ENCODE measurements at regions not wholly inside any gene's neighbourhood (a gene's known extent, or its start where the extent isn't known, plus 50 kb on each side); places are given as distances from the start of the nearest gene placed in this dataset.

DNA sequence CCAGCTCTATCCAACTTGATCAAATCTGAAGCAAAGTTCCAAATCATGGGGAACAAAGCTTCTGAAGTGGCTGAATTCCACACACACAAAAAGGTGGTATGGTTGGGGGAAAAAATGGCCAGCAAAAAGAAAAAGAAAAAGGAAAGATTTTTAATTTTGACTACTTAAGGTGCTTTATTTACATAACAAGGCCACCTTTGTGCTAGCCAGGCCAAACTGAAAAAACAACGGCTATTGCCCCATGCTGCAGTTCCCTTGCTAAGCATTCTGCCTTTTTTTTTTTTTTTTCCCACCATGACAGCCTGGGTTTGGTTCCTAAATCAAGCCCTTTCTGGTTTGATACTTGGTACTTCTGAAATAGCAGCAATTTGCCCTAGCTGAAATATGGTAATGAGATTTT, 66.5 kb upstream of the DAZL start:
- TF ChIP-seq, protein P1, sequence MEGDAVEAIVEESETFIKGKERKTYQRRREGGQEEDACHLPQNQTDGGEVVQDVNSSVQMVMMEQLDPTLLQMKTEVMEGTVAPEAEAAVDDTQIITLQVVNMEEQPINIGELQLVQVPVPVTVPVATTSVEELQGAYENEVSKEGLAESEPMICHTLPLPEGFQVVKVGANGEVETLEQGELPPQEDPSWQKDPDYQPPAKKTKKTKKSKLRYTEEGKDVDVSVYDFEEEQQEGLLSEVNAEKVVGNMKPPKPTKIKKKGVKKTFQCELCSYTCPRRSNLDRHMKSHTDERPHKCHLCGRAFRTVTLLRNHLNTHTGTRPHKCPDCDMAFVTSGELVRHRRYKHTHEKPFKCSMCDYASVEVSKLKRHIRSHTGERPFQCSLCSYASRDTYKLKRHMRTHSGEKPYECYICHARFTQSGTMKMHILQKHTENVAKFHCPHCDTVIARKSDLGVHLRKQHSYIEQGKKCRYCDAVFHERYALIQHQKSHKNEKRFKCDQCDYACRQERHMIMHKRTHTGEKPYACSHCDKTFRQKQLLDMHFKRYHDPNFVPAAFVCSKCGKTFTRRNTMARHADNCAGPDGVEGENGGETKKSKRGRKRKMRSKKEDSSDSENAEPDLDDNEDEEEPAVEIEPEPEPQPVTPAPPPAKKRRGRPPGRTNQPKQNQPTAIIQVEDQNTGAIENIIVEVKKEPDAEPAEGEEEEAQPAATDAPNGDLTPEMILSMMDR (IDR thresholded peaks at IDR 0.05 in 2 of 3, conservative IDR thresholded peaks at IDR 0.05 in 1 of 3; ENCODE audit: control insufficient read depth in 2 of 3, extremely low read depth in 1 of 3, insufficient read depth in 1 of 3, low read depth in 3 of 3, low read length in 3 of 3) = no peak
- TF ChIP-seq, protein P2, sequence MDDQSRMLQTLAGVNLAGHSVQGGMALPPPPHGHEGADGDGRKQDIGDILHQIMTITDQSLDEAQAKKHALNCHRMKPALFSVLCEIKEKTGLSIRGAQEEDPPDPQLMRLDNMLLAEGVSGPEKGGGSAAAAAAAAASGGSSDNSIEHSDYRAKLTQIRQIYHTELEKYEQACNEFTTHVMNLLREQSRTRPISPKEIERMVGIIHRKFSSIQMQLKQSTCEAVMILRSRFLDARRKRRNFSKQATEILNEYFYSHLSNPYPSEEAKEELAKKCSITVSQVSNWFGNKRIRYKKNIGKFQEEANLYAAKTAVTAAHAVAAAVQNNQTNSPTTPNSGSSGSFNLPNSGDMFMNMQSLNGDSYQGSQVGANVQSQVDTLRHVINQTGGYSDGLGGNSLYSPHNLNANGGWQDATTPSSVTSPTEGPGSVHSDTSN (IDR thresholded peaks at IDR 0.05; ENCODE audit: insufficient replicate concordance, low read depth, low read length) = no peak
- TF ChIP-seq, protein P3, sequence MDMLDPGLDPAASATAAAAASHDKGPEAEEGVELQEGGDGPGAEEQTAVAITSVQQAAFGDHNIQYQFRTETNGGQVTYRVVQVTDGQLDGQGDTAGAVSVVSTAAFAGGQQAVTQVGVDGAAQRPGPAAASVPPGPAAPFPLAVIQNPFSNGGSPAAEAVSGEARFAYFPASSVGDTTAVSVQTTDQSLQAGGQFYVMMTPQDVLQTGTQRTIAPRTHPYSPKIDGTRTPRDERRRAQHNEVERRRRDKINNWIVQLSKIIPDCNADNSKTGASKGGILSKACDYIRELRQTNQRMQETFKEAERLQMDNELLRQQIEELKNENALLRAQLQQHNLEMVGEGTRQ (IDR thresholded peaks at IDR 0.05; ENCODE audit: borderline replicate concordance, low read depth, low read length) = no peak
- TF ChIP-seq ATF7 (IDR thresholded peaks at IDR 0.05; ENCODE audit: low read depth) = no peak
- TF ChIP-seq MXI1 (IDR thresholded peaks at IDR 0.05; ENCODE audit: low read depth, low read length) = no peak
- TF ChIP-seq NBN (IDR thresholded peaks at IDR 0.05) = no peak
- no peak for TF ChIP-seq SIN3A (IDR thresholded peaks at IDR 0.05; ENCODE audit: low read depth, low read length)
- TF ChIP-seq, protein P4, sequence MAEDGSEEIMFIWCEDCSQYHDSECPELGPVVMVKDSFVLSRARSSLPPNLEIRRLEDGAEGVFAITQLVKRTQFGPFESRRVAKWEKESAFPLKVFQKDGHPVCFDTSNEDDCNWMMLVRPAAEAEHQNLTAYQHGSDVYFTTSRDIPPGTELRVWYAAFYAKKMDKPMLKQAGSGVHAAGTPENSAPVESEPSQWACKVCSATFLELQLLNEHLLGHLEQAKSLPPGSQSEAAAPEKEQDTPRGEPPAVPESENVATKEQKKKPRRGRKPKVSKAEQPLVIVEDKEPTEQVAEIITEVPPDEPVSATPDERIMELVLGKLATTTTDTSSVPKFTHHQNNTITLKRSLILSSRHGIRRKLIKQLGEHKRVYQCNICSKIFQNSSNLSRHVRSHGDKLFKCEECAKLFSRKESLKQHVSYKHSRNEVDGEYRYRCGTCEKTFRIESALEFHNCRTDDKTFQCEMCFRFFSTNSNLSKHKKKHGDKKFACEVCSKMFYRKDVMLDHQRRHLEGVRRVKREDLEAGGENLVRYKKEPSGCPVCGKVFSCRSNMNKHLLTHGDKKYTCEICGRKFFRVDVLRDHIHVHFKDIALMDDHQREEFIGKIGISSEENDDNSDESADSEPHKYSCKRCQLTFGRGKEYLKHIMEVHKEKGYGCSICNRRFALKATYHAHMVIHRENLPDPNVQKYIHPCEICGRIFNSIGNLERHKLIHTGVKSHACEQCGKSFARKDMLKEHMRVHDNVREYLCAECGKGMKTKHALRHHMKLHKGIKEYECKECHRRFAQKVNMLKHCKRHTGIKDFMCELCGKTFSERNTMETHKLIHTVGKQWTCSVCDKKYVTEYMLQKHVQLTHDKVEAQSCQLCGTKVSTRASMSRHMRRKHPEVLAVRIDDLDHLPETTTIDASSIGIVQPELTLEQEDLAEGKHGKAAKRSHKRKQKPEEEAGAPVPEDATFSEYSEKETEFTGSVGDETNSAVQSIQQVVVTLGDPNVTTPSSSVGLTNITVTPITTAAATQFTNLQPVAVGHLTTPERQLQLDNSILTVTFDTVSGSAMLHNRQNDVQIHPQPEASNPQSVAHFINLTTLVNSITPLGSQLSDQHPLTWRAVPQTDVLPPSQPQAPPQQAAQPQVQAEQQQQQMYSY (CRISPR knock-in tag; IDR thresholded peaks at IDR 0.05) = no peak
- TF ChIP-seq HDAC2 (IDR thresholded peaks at IDR 0.05) = no peak
- TF ChIP-seq, protein P5, sequence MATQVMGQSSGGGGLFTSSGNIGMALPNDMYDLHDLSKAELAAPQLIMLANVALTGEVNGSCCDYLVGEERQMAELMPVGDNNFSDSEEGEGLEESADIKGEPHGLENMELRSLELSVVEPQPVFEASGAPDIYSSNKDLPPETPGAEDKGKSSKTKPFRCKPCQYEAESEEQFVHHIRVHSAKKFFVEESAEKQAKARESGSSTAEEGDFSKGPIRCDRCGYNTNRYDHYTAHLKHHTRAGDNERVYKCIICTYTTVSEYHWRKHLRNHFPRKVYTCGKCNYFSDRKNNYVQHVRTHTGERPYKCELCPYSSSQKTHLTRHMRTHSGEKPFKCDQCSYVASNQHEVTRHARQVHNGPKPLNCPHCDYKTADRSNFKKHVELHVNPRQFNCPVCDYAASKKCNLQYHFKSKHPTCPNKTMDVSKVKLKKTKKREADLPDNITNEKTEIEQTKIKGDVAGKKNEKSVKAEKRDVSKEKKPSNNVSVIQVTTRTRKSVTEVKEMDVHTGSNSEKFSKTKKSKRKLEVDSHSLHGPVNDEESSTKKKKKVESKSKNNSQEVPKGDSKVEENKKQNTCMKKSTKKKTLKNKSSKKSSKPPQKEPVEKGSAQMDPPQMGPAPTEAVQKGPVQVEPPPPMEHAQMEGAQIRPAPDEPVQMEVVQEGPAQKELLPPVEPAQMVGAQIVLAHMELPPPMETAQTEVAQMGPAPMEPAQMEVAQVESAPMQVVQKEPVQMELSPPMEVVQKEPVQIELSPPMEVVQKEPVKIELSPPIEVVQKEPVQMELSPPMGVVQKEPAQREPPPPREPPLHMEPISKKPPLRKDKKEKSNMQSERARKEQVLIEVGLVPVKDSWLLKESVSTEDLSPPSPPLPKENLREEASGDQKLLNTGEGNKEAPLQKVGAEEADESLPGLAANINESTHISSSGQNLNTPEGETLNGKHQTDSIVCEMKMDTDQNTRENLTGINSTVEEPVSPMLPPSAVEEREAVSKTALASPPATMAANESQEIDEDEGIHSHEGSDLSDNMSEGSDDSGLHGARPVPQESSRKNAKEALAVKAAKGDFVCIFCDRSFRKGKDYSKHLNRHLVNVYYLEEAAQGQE (IDR thresholded peaks at IDR 0.05; ENCODE audit: low read depth, low read length) = no peak
- TF ChIP-seq POLR2AphosphoS2 (IDR thresholded peaks at IDR 0.05; ENCODE audit: low read depth, low read length) = no peak
- TF ChIP-seq HDAC6 (IDR thresholded peaks at IDR 0.05; ENCODE audit: unreplicated experiment) = no peak
